ENCODE measurements at regions not wholly inside any gene's neighbourhood (a gene's known extent, or its start where the extent isn't known, plus 50 kb on each side); places are given as distances from the start of the nearest gene placed in this dataset.
"Not testable (repeated sequence)": the region's sequence is repeated elsewhere in the genome, so short reads cannot be mapped to it uniquely, and the experiment has no call there.

DNA sequence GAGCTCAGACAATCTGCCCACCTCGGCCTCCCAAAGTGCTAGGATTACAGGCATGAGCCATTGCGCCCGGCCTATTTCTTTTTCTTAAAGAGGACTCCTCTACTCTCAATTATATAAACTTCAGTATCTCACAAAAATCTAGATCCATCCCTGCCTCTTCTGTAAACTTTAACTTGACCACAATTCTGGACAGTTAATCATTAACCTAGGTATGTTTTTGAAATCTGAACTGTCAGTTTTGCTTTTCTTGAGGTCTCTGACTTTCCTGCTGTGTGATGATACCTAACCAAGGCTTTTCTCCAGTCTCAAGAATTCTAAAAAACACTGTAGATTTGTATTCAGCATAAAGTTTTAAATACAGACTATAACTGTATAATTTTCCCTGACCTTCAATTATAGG lies 388.2 kb upstream of the SYNCRIP start:
- no peak for DNase-seq

DNA sequence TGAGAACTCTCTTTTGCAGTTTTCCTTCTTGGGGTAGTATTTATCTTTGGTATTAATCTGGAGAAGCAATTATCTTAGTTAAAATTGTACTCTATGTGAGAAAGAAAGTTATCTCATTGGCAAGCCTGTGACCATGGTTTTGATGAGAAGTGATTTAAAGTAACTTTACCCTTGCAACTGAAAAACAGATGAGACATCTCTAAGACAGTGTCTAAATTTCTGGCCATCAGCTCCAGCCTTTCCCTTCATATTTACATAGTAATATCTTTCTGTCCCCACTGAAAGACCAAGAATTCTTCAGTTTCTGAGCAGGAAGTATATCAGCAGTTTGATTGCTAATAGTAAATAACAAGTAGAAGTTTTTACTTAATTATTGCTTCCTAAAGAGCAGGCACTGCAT lies 386.1 kb upstream of the SYNCRIP start:
- no peak for DNase-seq

DNA sequence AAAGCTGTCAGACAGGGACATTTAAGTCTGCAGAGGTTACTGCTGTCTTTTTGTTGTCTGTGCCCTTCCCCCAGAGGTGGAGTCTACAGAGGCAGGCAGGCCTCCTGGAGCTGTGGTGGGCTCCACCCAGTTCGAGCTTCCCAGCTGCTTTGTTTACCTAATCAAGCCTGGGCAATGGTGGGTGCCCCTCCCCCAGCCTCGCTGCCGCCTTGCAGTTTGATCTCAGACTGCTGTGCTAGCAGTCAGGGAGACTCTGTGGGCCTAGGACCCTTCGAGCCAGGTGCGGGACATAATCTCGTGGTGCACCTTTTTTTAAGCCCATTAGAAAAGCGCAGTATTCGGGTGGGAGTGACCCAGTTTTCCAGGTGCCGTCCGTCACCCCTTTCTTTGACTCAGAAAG lies 384.2 kb upstream of the SYNCRIP start:
- DNase-seq = not testable (repeated sequence)

DNA sequence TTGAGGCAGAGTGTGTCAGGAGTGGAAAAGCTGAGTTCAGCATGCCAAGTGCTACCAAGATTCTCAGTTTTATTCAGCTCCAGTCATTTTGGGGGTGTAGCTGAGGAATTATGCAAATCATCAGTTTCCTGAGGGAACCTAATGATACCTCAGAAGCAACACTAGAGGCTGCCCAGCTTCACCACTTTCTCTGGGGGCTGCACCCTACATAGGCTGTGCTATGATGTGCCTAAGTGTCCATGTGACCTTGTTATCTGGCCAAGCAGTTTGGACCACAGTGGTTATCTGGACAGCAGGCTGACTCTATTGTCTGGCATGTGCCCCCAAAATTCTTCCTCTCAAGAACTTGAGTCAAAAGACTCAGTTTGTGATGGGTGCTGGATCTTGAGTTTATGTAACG lies 374.6 kb upstream of the SYNCRIP start:
- no peak for DNase-seq

DNA sequence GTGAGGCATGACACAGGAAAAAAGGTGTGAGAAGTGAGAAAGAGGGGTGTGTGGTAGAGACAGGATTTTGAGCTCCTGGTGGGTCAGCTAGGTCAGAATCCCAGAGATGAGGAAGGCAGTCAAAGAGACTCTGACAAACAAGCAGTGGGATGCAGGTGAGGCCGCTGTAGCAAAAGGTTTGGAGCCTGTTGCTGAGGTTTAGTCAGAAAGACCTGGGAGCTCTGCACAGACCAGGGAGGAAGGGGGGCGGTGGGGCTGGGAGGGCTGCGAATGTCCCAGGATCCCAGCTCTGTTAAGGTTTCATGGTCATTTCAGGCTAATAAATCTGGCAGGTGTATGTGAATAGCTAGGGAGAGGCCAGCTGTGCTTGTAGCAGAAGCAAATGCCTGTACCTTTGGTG lies 373.9 kb upstream of the SYNCRIP start:
- no peak for DNase-seq

DNA sequence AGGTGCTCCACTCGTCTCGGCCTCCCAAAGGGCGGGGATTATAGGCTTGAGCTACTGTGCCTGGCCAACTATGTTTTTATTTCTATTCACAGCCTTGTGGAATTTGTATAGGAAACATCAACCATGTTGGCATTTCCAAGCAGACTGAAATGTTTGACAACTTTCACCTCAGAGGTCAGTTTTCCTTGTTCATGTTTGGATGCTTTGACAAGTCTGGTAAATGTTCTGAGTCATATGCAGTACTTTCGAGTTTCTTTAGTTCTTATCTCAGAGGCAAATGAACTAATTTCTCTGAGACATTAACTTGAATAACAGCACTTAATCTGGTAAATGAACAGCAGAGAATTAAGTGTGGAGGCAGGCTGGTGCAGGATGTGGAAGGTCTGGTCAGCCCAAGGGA lies 373.4 kb upstream of the SYNCRIP start:
- DNase-seq = no peak

DNA sequence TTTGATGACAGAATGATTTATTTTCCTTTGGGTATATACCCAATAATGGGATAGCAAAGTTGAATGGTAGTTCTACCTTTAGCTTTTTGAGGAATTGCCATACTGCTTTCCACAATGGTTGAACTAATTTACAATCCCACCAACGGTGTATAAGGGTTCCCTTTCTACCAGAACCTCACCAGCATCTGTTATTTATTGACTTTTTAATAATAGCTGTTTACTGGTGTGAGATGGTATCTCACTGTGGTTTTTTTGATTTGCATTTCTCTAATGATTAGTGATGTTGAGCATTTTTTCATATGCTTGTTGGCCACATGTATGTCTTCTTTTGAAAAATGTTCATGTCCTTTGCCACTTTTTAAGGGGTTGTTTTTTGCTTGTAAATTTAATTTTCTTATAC lies 370.3 kb upstream of the SYNCRIP start:
- not testable (repeated sequence) for DNase-seq

DNA sequence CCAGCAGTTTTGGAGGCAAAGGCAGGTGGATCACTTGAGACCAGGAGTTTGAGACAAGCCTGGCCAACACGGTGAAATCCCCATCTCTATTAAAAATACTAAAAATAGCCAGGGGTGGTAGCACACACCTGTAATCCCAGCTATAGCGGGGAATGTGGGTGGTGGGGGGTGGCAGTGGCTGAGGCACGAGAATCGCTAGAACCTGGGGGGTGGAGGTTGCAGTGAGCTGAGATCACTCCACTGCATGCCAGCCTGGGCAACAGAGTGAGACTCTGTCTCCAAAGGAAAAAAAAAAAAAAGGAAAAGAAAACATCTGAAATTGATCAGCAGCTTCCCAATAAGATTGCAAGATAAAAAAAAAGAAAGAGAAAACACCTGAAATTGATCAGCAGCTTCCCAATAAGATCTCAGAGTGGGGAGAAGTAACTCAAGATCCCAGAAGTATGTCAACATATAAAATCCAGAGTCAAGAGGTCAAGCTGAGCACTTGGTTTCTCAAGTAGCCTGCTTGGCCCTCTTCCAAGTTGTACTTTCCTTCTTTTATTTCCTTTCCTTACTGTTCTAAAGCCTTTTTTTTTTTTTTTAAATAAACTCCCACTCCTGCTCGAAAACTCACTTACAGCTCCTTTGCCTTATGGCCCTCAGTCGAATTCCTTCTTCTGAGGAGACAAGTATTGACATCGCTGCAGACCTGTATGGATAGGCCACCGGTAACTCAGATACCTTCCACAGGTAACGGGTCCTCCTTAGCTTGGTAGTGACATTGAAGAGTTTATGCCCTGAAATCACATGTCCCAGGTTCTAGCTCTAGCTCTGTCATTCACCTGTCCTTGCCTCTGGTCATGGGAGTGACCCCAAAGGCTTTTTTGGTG lies 368.5 kb upstream of the SYNCRIP start:
- DNase-seq = no peak

DNA sequence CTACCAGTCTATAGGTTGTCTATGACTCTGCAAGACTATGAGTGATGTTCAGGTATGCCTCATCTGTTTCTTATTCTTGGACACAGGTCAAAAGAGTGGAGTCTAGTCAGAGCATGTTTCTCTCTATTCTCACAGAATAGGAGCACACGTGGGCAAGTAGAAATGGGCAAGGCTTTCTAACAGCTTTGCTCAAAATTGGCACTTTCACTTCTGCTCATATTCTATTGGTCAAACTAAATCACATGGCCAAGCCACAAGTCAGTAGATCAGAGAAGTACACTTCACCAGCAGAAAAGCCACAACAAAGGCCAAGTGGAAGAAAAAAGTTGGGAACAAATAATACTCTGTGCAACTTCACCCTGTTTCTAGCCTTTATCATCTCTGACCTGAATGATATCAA lies 354.5 kb upstream of the SYNCRIP start:
- DNase-seq = no peak

DNA sequence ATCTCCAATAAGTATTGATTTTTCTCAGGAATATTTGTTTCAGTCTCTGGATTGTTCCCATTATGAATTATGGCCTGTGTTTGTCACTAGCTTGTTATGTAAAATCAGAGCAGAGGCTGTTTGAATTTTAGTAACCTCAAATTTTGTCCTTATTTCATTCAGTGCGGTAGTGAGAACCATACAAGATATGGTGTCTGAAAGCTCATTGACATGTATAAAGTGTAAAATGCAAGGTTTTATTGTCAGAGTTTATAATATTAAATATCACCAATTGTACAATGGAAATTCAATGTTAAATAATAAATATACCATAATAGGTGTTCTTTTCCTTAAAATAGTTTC lies 353.3 kb upstream of the SYNCRIP start:
- DNase-seq = no peak

DNA sequence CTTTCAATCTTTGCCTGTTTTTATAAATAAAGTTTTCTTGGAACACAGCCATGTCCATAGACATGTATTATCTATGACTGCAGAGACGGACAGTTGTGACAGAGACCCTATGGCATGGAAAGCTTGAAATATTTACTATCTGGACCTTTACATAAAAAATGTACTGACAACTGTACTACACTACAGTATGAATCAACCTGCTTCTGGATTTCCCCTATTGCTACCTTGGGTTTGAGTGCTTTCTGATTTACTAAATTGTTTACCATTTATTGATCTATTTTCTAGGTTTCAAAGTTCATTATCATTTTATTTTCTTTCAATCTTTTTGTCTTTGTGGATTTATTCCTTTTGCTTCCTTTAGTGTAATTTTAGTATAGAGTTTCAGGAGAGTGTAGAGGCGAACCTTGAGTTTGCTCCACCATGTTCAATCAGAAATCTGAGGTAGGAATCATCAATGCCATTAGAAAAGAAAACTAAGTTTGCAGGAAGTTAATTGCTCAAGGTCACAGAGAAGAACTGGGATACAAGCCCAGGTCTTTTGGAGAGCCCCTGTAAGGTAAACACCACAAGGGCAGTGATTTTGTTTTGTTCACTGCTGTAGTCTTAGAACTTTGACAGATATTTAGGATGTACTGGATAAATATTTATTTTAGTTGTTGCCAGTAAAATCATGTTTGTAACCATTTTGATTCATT lies 352.8 kb upstream of the SYNCRIP start:
- DNase-seq = no peak

DNA sequence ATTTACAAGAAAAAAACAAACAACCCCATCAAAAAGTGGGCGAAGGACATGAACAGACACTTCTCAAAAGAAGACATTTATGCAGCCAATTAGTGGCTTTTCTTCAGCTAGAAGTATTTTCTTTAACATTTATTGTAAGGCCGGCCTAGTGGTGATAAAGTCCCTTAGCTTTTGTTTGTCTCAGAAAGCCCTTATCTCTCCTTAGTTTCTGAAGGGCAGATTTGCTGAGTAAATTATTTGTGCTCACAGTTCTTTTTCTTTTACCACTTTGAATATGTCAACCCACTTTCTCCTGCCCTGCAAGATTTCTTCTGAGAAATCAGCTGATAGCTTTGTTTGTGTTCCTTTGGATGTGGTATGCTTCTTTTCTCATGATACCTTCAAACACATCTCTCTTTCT lies 344.0 kb upstream of the SYNCRIP start:
- no peak for DNase-seq

DNA sequence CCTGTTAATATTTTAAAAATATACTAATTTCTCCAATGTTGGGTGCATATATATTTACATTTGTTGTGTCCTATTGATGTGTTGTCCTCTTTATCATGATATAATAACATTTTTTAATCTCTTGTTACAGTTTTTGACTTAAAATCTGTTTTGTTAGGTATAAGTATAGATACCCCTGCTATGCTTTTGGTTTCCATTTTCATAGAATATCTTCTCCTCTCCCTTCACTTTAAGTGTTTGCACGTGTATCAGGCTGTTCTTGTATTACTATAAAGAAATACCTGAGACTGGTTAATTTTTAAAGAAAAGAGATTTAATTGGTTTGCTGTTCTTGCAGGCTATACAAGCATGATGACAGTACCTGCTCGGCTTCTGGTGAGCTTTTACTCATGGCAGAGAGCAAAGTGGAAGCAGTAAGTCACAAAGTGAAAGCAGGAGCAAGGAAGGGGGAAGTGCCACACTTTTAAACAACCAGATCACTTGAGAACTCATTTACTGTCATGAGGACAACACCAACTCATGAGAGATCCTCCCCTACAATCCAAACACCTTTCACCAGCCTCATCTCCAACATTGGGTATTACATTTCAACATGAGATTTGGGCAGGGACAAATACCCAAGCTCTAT lies 340.5 kb upstream of the SYNCRIP start:
- no peak for DNase-seq

DNA sequence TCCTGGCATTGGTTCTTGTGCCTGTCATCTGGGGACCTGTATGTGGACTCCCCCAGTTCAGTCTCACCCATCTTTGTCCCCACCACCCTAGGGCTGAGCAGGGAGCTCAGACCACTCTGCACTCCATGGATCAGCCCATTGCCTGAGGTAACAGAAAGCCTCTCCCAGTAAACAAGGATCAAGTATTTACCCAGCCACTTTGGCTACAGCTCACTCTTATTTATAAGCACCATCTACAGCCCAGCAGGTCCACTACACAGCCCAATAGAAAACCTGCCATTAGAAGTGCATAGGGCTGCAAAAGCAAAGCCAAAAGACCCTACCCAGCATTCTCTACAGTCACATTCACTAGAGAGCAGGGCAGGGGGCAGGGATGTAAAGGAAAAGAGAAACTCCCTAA lies 335.0 kb upstream of the SYNCRIP start:
- DNase-seq = no peak

DNA sequence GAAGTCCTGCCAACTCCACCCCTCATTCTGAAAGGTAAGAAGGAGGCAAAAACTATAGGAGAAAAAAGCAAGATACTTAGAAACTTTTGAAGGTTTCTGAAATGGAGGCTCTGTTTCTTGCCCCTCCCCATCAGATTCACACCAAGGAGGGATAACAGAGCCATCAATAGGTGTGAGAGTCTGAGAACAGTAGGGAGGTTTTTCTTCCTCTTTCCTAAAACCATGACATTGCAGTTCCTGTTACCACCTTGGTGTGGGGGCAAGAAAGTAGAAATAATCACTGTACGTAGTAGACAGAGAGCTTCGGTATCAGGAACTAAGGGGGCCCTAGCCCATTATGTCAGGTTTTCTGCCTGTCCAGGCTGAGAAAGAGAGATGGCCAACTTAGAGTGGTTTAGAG lies 333.3 kb upstream of the SYNCRIP start:
- no peak for DNase-seq

DNA sequence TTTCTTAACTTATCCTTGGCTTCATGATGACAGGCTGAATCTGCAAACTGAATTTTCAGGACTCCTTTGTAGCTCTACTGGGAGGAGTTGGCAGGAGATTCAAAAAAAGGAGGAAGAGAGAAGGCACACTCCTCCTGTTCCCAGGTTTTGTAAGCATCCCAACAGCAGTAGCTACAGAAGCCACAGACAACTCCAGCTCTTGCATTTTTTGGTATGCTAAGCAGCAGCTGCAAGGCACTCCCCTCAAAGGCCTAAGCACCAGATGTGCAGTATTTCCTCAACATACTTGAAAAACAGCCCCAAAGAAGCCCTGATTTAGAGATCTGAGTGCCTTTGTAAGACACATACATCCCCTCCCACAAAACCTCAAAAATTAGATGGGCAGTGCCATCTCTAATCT lies 328.6 kb upstream of the SYNCRIP start:
- no peak for DNase-seq

DNA sequence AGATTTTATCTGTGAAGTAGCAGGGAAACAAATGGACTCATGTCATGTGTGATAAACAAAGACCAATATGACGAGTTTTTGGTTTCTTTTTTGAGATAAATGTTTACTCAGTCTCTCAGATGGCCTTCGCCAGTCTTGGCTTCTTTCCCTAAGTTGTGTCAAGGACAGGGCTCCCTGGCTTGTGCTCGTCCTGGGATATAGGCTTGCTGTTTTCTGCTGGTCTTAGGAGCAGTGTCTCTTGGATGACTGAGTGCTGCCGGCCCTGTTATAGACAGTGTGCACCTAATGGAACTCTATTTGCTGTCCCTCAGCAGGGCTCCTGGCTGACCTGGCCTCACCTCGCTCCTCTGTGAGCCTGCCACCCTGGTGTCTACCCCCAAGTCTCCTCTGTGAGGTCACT lies 324.1 kb upstream of the SYNCRIP start:
- no peak for DNase-seq

DNA sequence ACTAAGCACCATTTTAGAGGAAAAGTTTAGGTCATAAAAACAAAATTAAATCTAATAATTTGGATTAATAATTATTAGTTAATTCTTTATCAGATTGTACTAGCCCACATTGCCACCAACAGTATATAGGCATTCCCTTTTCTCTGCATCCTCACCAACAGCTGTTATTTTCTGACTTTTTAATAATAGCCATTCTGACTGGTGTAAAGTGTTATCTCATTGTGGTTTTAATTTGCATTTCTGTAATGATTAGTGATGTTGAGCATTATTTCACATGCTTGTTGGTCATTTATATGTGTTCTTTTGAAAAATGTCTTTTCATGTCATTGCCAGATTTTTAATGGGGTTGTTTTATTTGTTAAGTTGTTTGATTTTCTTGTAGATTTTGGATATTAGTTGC lies 319.1 kb upstream of the SYNCRIP start:
- no peak for DNase-seq

DNA sequence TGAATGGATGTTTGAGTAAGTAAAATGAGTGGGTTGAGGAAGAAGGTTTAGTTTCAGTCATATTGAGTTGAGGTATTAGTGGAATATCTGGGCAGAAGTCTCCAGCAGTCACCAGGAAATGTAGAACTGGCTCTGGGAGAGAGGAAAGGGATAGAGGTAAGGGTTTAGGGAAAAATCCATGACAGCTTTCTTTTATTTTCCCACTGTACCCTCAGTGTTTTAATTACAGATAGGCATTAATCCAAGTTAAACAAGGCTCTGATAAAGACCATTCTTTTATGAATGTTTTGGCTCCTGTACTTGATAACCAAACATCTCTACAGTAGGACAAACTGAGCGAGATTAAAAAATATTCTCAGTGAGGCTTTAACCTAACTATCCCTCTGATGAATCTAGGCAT lies 318.4 kb upstream of the SYNCRIP start:
- no peak for DNase-seq

DNA sequence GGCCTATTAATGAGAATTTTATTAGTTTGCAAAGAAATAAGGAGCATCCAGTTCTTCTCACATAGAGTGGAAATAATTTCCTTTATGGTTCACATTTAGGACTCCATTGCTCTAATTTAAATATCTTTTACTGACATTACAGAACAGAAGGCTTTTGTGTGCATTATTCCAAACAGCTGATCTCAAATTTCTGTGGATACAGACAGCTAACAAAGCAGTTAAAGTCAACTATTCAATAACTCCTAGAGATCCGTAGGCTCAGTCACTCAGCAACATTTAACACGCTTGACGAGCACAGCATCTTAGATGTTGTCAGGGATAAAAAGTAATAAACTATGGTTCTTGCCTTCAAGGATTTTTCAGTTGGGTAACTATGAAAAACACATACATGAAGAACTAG lies 305.8 kb upstream of the SYNCRIP start:
- DNase-seq = no peak

DNA sequence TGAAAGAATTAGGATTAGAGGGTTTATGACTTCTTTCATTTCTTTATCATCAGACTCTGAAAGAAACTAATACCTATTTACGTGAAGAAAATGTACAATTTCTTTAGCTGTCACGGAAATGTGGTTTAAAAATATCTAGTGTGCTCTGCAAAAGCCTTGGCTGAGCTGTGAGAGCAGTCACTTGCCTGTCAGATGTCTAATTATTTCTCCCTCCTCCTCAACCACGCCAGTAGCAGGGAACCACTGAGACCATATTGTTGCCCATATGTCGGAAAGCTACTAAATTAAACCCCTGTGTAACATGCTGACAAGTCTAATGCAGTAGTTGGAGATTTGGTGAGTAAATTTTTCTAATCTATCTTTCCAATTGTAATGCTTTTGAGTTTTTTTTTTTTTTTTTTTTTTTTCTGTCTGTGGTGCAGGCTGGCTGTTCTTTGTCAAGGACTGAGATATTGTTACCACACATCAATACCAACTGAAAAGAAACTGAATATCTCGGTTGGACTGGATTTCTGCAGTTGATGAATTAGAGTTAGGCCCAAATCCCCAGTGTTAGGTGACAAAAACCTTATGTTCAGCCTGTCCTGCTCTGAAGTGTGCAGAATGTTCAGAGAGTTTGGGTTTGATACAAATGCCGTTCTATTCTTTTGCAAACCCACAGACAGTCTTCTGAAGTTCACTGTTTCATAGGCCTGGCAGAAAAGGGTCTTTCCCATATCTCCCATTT lies 302.9 kb upstream of the SYNCRIP start:
- peak; percentile 72 to 89 for DNase-seq

DNA sequence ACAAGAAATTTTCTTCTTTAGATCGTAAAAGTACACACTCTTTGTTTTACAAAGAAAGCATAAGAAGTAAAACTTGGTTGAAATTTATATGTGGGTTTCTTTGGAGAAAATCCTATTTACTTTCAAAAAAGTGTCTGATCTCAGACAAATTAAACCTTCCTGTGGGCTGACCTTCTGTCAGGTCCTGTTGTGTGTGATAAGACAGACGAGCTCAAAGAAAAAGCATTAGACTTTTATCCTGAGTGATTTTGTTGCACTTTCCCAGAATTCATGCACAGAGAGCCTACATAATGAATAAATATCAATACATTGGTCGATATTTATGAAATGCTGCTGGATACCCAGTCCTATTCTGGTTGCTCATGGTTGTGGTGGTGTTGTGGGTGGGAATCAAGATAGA lies 302.1 kb upstream of the SYNCRIP start:
- no peak for DNase-seq

DNA sequence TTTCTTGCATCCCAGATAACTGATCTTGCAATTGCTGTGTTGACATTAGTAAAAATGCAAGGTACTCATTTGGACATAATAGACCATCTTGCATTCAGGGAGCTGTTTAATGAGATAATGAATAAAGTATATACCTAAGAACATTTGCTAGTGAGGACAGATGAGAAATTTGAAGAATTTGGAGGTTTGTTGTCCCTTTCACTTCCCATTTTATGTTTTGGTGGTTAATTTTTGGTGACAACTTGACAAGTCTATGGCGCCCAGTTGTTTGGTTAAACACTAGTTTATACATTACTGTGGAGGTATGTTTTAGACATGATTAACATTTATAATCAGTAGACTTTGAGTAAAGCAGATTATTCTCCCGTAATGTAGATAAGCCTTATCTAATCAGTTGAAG lies 300.2 kb upstream of the SYNCRIP start:
- DNase-seq = no peak

DNA sequence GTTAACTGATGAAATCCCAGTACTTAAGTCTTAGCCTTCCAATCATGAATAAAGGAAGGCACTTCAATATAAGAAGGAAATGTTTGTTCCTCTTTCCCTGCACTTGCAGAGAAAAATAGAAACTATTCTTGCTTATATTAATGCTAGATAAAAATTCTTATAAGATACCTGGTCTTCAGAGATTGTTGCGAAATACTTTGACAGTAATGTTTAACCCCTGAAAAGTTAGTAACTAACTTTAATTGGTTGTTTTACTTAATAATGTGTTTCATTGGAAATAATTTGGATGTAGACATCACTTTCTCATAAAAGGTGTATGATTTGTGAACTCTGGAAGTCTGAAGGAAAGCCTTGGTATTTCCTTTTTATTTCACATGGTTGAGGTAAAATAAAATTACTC lies 294.2 kb upstream of the SYNCRIP start:
- no peak for DNase-seq

Data from cerebellar nuclear complex (tissue), 1 donor.